NK-92 treated with Interleukin-12 subunit alpha and Interleukin-12 subunit beta, amount 100 ng/mL, for 24 hours (cell line): ENCODE measurements at regions not wholly inside any gene's neighbourhood (a gene's known extent, or its start where the extent isn't known, plus 50 kb on each side); places are given as distances from the start of the nearest gene placed in this dataset.
"Not testable (repeated sequence)": the region's sequence is repeated elsewhere in the genome, so short reads cannot be mapped to it uniquely, and the experiment has no call there.

ENCODE experiments used
- DNase-seq: peaks from one replicate; lab custom pipeline; 2025; lab: John Stamatoyannopoulos, UW

GRCh38 chr13:84654654-84655275, 772.5 kb upstream of the SLITRK1 start:
- DNase-seq: no peak

- DNase-seq: no peak
Measured at GRCh38 chr13:84653915-84654534, 771.8 kb upstream of the SLITRK1 start.

- no peak for DNase-seq
Measured at GRCh38 chr13:84651705-84652104, 769.4 kb upstream of the SLITRK1 start.

- DNase-seq: no peak
Measured at GRCh38 chr13:84651288-84651687, 769.0 kb upstream of the SLITRK1 start.

- no peak for DNase-seq
Measured at GRCh38 chr13:84649853-84650252, 767.6 kb upstream of the SLITRK1 start.

GRCh38 chr13:84648069-84648640, 765.9 kb upstream of the SLITRK1 start:
- no peak for DNase-seq

GRCh38 chr13:84646957-84647356, 764.7 kb upstream of the SLITRK1 start:
- no peak for DNase-seq

- no peak for DNase-seq
Measured at GRCh38 chr13:84645196-84646012, 763.1 kb upstream of the SLITRK1 start.

- no peak for DNase-seq
Measured at GRCh38 chr13:84641491-84641890, 759.2 kb upstream of the SLITRK1 start.

GRCh38 chr13:84640691-84641090, 758.4 kb upstream of the SLITRK1 start:
- DNase-seq: no peak

- no peak for DNase-seq
Measured at GRCh38 chr13:84630476-84630875, 748.2 kb upstream of the SLITRK1 start.

GRCh38 chr13:84616864-84617263, 734.6 kb upstream of the SLITRK1 start:
- no peak for DNase-seq

GRCh38 chr13:84609716-84610115, 727.4 kb upstream of the SLITRK1 start:
- DNase-seq: no peak

- DNase-seq: no peak
Measured at GRCh38 chr13:84607261-84608013, 725.2 kb upstream of the SLITRK1 start.

- DNase-seq: no peak
Measured at GRCh38 chr13:84606616-84607015, 724.3 kb upstream of the SLITRK1 start.

GRCh38 chr13:84605927-84606326, 723.7 kb upstream of the SLITRK1 start:
- DNase-seq: no peak

- DNase-seq: no peak
Measured at GRCh38 chr13:84591444-84591843, 709.2 kb upstream of the SLITRK1 start.

GRCh38 chr13:84590663-84591062, 708.4 kb upstream of the SLITRK1 start:
- no peak for DNase-seq

GRCh38 chr13:84588023-84588422, 705.7 kb upstream of the SLITRK1 start:
- DNase-seq: no peak

GRCh38 chr13:84579901-84580300, 697.6 kb upstream of the SLITRK1 start:
- DNase-seq: not testable (repeated sequence)

GRCh38 chr13:84574851-84575250, 692.6 kb upstream of the SLITRK1 start:
- no peak for DNase-seq

- no peak for DNase-seq
Measured at GRCh38 chr13:84571264-84571663, 689.0 kb upstream of the SLITRK1 start.
